Thyroid gland (tissue), 4 donors: ENCODE measurements at regions not wholly inside any gene's neighbourhood (a gene's known extent, or its start where the extent isn't known, plus 50 kb on each side); places are given as distances from the start of the nearest gene placed in this dataset.
"Not testable (repeated sequence)": the region's sequence is repeated elsewhere in the genome, so short reads cannot be mapped to it uniquely, and the experiment has no call there.

Experiments
- DNase-seq, 2 donors: peaks; one replicate each; pipeline ENCODE4 v3.0.0-alpha.2; 2019
- H3K27ac ChIP-seq, 3 donors: fragments of 200-600 bp; sonication (generic); 1 replicate in 2 of 3; 2 replicates in 1 of 3; pipeline ENCODE4 v1.5.1; 2016 to 2019; ENCODE audit warnings: mild to moderate bottlenecking in 1 of 3, moderate library complexity in 1 of 3
- H3K27me3 ChIP-seq: fragments of 200-600 bp; sonication (generic); one replicate; pipeline ENCODE4 v1.5.1; 2019
- H3K36me3 ChIP-seq, 2 donors: fragments of 200-600 bp; sonication (generic); one replicate each; pipeline ENCODE4 v1.5.1; 2016 to 2019
- H3K4me1 ChIP-seq, 2 donors: fragments of 200-600 bp; sonication (generic); one replicate each; pipeline ENCODE4 v1.5.1; 2017 to 2019
- H3K4me3 ChIP-seq, 3 donors: fragments of 200-600 bp; sonication (generic); replicated peaks in 1 of 3; 1 replicate in 2 of 3; 2 replicates in 1 of 3; pipeline ENCODE4 v1.5.1; 2016; ENCODE audit warnings: mild to moderate bottlenecking in 1 of 3
- H3K9me3 ChIP-seq: fragments of 200-600 bp; sonication (generic); one replicate; pipeline ENCODE4 v1.5.1; 2017
- POLR2A ChIP-seq, 2 donors: fragments of 450-650 bp; IDR thresholded peaks; one replicate each; pipeline ENCODE4 v1.6.1; 2017; ENCODE audit warnings: antibody characterized with exemption in 2 of 2, mild to moderate bottlenecking in 2 of 2, moderate library complexity in 1 of 2
- WGBS, 2 donors: methylation state at CpG; one replicate each; pipeline ENCODE4 v1.1.5; 2017; 5-methylcytosine and 5-hydroxymethylcytosine counted together
- intact Hi-C: fragments of 100-400 bp; cut with DNase I; formaldehyde crosslinking; loops from one replicate; pipeline ENCODE4 v1.15.1; 2023
- TF ChIP-seq, protein P1 (sequence below), 6 experiments: fragments of 200-600 bp in 3 of 6; fragments of 450-650 bp in 3 of 6; sonication (generic) in 3 of 6; IDR thresholded peaks; one replicate each; pipeline ENCODE4 v1.5.1; 2016 to 2019; ENCODE audit warnings: antibody characterized with exemption in 6 of 6, mild to moderate bottlenecking in 2 of 6, inconsistent platforms in 1 of 6, moderate library complexity in 1 of 6

DNA sequence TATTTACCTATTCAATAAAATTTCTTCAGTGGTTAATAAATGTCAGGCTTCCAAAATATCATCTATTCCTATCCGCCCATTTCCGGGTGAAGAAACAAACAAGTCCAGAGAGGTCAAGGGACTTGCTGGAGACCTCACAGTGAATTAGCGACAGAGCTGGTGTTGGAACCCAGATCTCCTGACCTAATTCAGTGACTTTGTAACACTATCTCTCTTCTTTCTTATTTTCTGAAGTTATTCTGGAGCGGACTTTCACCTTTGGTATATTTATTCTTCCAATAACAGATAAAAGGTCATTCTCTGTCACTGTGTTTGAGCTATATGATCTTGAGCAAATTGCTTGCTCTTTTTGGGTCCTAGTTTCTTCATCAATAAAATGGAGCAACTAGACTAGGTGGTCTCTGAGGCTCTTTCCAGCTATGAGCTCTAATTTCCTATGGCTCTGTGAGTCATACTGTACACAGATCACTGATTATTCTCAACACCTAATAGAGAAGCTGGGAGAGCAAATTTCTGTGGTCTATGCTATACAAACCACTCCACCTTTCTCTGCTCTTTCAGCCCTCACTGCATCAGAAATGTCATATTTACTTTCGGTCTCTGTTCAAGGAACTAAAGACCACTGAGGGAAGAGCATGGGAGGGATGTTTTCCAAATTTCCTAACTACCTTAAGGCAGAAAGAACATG, 113.2 kb upstream of the IGSF1 start:
- no peak for DNase-seq
- H3K27me3 ChIP-seq: no peaks in the 10 kb centered on the region

DNA sequence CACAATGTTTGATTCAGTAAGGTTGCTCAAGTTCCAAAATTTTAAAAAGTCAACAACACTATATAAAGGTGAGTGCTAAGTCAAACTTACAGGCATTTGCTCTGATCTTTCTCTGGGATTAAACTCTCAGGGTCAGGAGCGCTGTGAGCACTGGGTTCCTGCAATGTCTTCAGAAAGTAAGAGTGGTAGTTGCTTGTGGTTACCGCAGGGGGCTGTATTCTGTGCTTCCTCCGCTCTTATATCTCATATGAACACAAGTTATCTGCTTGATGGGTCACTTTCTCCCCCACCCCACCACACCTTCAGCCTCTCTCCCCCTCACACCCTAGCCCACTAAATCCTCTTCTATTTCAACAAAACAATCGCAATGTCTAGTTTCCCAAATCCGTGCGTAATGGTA, 116.4 kb upstream of the IGSF1 start:
- TF ChIP-seq, protein P1, sequence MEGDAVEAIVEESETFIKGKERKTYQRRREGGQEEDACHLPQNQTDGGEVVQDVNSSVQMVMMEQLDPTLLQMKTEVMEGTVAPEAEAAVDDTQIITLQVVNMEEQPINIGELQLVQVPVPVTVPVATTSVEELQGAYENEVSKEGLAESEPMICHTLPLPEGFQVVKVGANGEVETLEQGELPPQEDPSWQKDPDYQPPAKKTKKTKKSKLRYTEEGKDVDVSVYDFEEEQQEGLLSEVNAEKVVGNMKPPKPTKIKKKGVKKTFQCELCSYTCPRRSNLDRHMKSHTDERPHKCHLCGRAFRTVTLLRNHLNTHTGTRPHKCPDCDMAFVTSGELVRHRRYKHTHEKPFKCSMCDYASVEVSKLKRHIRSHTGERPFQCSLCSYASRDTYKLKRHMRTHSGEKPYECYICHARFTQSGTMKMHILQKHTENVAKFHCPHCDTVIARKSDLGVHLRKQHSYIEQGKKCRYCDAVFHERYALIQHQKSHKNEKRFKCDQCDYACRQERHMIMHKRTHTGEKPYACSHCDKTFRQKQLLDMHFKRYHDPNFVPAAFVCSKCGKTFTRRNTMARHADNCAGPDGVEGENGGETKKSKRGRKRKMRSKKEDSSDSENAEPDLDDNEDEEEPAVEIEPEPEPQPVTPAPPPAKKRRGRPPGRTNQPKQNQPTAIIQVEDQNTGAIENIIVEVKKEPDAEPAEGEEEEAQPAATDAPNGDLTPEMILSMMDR (IDR thresholded peaks at IDR 0.05): no peak
- TF ChIP-seq POLR2A (IDR thresholded peaks at IDR 0.05): no peak
- Histone ChIP-seq H3K27me3 (no peaks in the 10 kb centered on the region), H3K4me3 (no peak overlapping the region), H3K9me3 (no peaks in the 10 kb centered on the region), H3K36me3 (no peaks in the 10 kb centered on the region), H3K27ac (no peak overlapping the region), H3K4me1 (no peaks in the 10 kb centered on the region)
- intact Hi-C loops: no loop called here
- DNase-seq: no peak
- WGBS, 2 donors: 49 to 60% methylated on average over 6 of the region's 6 CpGs

More for the DNA sequence above, 113.2 kb upstream of the IGSF1 start:
- 88 to 95% methylated on average over 5 of the region's 5 CpGs for WGBS, 2 donors
- Histone ChIP-seq H3K36me3 (no peaks in the 10 kb centered on the region), H3K27ac (no peak overlapping the region), H3K4me3 (no peak overlapping the region), H3K9me3 (no peaks in the 10 kb centered on the region), H3K4me1 (no peaks in the 10 kb centered on the region)
- TF ChIP-seq, protein P1 (IDR thresholded peaks at IDR 0.05): no peak
- TF ChIP-seq POLR2A (IDR thresholded peaks at IDR 0.05): no peak
- intact Hi-C loops: no loop called here

DNA sequence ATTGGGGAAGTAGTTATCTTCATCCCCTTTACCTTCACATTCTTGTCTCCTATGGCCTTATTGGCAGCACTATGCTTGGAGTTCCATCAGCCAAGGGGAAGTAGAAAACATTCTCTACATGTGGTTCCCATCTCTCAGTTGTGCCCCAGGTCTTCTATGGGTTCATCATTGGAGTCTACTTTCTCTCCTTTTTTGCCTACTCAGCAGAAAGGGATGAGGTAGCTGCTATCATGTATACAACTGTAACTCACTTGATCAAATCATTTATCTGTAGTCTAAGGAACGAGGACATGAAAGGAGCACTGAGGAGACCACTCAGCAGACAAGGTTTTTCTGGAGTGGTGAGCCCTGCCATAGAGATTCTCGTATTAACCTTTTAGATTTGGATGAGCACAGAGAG, 119.0 kb upstream of the OR13H1 start:
- no peak for DNase-seq
- Histone ChIP-seq H3K27me3 (no peaks in the 10 kb centered on the region), H3K36me3 (no peaks in the 10 kb centered on the region), H3K27ac (no peak overlapping the region), H3K4me1 (no peaks in the 10 kb centered on the region), H3K9me3 (no peaks in the 10 kb centered on the region), H3K4me3 (no peak overlapping the region)
- 44 to 70% methylated on average over 2 of the region's 2 CpGs for WGBS, 2 donors
- intact Hi-C loops: no loop called here
- TF ChIP-seq, protein P1 (IDR thresholded peaks at IDR 0.05): no peak
- TF ChIP-seq POLR2A (IDR thresholded peaks at IDR 0.05): no peak

DNA sequence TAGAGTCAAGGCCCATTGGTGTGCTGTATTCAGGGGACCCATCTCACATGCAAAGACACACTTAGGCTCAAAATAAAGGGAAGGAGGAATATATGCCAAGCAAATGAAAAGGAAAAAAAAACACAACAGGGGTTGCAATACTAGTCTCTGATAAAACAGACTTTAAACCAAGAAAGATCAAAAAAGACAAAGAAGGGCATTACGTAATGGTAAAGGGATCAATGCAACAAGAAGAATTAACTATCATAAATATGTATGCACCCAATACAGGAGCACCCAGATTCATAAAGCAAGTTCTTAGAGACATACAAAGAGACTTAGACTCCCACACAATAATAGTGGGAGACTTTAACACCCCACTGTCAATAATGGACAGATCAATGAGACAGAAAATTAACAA, 113.4 kb upstream of the OR13H1 start:
- DNase-seq: not testable (repeated sequence)

DNA sequence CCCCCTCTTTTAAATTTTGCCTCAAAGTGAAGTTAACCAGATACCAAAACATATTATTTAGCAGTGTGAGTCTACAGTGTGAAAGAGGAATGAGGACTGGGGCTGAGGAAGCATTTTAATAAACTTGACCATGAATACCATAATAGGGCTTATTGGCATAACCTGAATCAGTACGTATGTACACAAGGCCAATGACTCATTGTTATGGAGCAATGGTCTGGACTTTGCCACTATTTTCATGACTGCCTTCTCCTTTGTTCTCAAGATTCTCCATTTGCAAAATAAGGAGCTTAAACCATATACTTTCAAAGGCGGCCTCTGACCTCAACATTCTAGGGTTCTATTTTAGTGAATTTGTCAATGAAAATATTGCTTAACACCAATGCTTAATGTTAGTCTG, 102.8 kb upstream of the OR13H1 start:
- Histone ChIP-seq H3K27ac (no peak overlapping the region), H3K4me1 (no peaks in the 10 kb centered on the region), H3K36me3 (no peaks in the 10 kb centered on the region), H3K27me3 (no peaks in the 10 kb centered on the region), H3K4me3 (no peak overlapping the region), H3K9me3 (no peaks in the 10 kb centered on the region)
- intact Hi-C loops: no loop called here
- WGBS, 2 donors: 87 to 94% methylated on average over 2 of the region's 2 CpGs
- TF ChIP-seq, protein P1 (IDR thresholded peaks at IDR 0.05): no peak
- no peak for TF ChIP-seq POLR2A (IDR thresholded peaks at IDR 0.05)
- no peak for DNase-seq

More for the DNA sequence above, 113.4 kb upstream of the OR13H1 start:
- intact Hi-C loops, H3K4me1 ChIP-seq, H3K27ac ChIP-seq, H3K4me3 ChIP-seq, H3K9me3 ChIP-seq, H3K27me3 ChIP-seq, H3K36me3 ChIP-seq: not testable (repeated sequence)
- 74 to 91% methylated on average over 1 of the region's 1 CpG for WGBS, 2 donors
